Ishikawa (cell line): ENCODE measurements at regions not wholly inside any gene's neighbourhood (a gene's known extent, or its start where the extent isn't known, plus 50 kb on each side); places are given as distances from the start of the nearest gene placed in this dataset.

Source experiments
- CREB1 ChIP-seq: IDR thresholded peaks from 2 replicates; pipeline ENCODE4 v1.6.1; 2012; ENCODE audit warnings: low read depth
- EGR1 ChIP-seq: IDR thresholded peaks from 2 replicates; pipeline ENCODE4 v1.6.1; 2012
- EP300 ChIP-seq: IDR thresholded peaks from 2 replicates; pipeline ENCODE4 v1.6.1; 2012; ENCODE audit warnings: borderline replicate concordance
- FOXM1 ChIP-seq: IDR thresholded peaks from 2 replicates; pipeline ENCODE4 v1.6.1; 2012; ENCODE audit warnings: low read depth, borderline replicate concordance
- MAX ChIP-seq: IDR thresholded peaks from 2 replicates; pipeline ENCODE4 v1.6.1; 2012
- NFIC ChIP-seq: IDR thresholded peaks from 2 replicates; pipeline ENCODE4 v1.6.1; 2012
- REST ChIP-seq: IDR thresholded peaks from 2 replicates; pipeline ENCODE4 v1.6.1; 2012; ENCODE audit warnings: low read depth, mild to moderate bottlenecking
- TAF1 ChIP-seq: IDR thresholded peaks from 2 replicates; pipeline ENCODE4 v1.6.1; 2012; ENCODE audit warnings: low read depth, mild to moderate bottlenecking
- TEAD4 ChIP-seq: IDR thresholded peaks from 2 replicates; pipeline ENCODE4 v1.6.1; 2012
- USF1 ChIP-seq: IDR thresholded peaks from 2 replicates; pipeline ENCODE4 v1.6.1; 2012

- TF ChIP-seq EGR1, result no peak
- TF ChIP-seq REST, result no peak
- no peak for TF ChIP-seq TAF1
- TF ChIP-seq FOXM1, result no peak
- no peak for TF ChIP-seq USF1
- TF ChIP-seq NFIC, result no peak
- no peak for TF ChIP-seq CREB1
- TF ChIP-seq TEAD4, result no peak
- TF ChIP-seq EP300, result no peak
- no peak for TF ChIP-seq MAX
Observed at GRCh38 chr2:31664949-31665724, 84.4 kb upstream of the SRD5A2 start.
